GM21515 (cell line): ENCODE measurements at regions not wholly inside any gene's neighbourhood (a gene's known extent, or its start where the extent isn't known, plus 50 kb on each side); places are given as distances from the start of the nearest gene placed in this dataset.
"Not testable (repeated sequence)": the region's sequence is repeated elsewhere in the genome, so short reads cannot be mapped to it uniquely, and the experiment has no call there.

Experiments used
- ATAC-seq: cut with Tn5 transposase; IDR thresholded peaks from one replicate; pipeline ENCODE4 v1.9.1; 2021; ENCODE audit not compliant: unreplicated experiment

GRCh38 chr13:44713788-44714469 lies 137.8 kb upstream of the TSC22D1 start:
- ATAC-seq: no peak

- ATAC-seq: no peak
Observed at GRCh38 chr13:44711706-44712105, 135.6 kb upstream of the TSC22D1 start.

- no peak for ATAC-seq
Observed at GRCh38 chr13:44710576-44710975, 134.4 kb upstream of the TSC22D1 start.

GRCh38 chr13:44704811-44705210 lies 128.7 kb upstream of the TSC22D1 start:
- ATAC-seq: not testable (repeated sequence)

- ATAC-seq: no peak
Observed at GRCh38 chr13:44703371-44703770, 127.2 kb upstream of the TSC22D1 start.

GRCh38 chr13:44698066-44698465 lies 121.9 kb upstream of the TSC22D1 start:
- no peak for ATAC-seq

- ATAC-seq: no peak
Observed at GRCh38 chr13:44697058-44697457, 120.9 kb upstream of the TSC22D1 start.

- no peak for ATAC-seq
Observed at GRCh38 chr13:44695520-44695919, 119.4 kb upstream of the TSC22D1 start.

GRCh38 chr13:44694842-44695241 lies 118.7 kb upstream of the TSC22D1 start:
- ATAC-seq: no peak

GRCh38 chr13:44694291-44694690 lies 118.2 kb upstream of the TSC22D1 start:
- no peak for ATAC-seq

GRCh38 chr13:44693156-44693764 lies 117.1 kb upstream of the TSC22D1 start:
- ATAC-seq: no peak

- ATAC-seq: no peak
Observed at GRCh38 chr13:44692173-44692713, 116.1 kb upstream of the TSC22D1 start.

- no peak for ATAC-seq
Observed at GRCh38 chr13:44690376-44690775, 114.2 kb upstream of the TSC22D1 start.

GRCh38 chr13:44688652-44689051 lies 112.5 kb upstream of the TSC22D1 start:
- ATAC-seq: no peak

- no peak for ATAC-seq
Observed at GRCh38 chr13:44686531-44686934, 110.4 kb upstream of the TSC22D1 start.

- ATAC-seq: no peak
Observed at GRCh38 chr13:44685641-44686040, 109.5 kb upstream of the TSC22D1 start.

- ATAC-seq: not testable (repeated sequence)
Observed at GRCh38 chr13:44682416-44682815, 106.3 kb upstream of the TSC22D1 start.

- ATAC-seq: no peak
Observed at GRCh38 chr13:44680746-44681355, 104.7 kb upstream of the TSC22D1 start.

- ATAC-seq: no peak
Observed at GRCh38 chr13:44679597-44679996, 103.5 kb upstream of the TSC22D1 start.

- ATAC-seq: no peak
Observed at GRCh38 chr13:44678197-44678596, 102.1 kb upstream of the TSC22D1 start.

GRCh38 chr13:44676534-44676933 lies 100.4 kb upstream of the TSC22D1 start:
- ATAC-seq: no peak

- no peak for ATAC-seq
Observed at GRCh38 chr13:44669534-44669933, 93.4 kb upstream of the TSC22D1 start.
